Testis (tissue), 2 donors: ENCODE measurements at regions not wholly inside any gene's neighbourhood (a gene's known extent, or its start where the extent isn't known, plus 50 kb on each side); places are given as distances from the start of the nearest gene placed in this dataset.
A peak's percentile ranks its signal among the peaks of the same experiment; 100 is the strongest.

Experiments
- DNase-seq: peaks from one replicate; pipeline ENCODE4 v3.0.0-alpha.2; 2019
- H3K27ac ChIP-seq, 2 donors: fragments of 200-600 bp; sonication (generic); one replicate each; pipeline ENCODE4 v1.5.1; 2019
- H3K27me3 ChIP-seq: fragments of 200-600 bp; sonication (generic); one replicate; pipeline ENCODE4 v1.5.1; 2019
- H3K36me3 ChIP-seq: fragments of 200-600 bp; sonication (generic); one replicate; pipeline ENCODE4 v1.5.1; 2017; ENCODE audit warnings: low read depth; ENCODE audit errors: missing control alignments
- H3K4me1 ChIP-seq: fragments of 200-600 bp; sonication (generic); one replicate; pipeline ENCODE4 v1.5.1; 2019
- H3K4me3 ChIP-seq, 2 donors: fragments of 200-600 bp; sonication (generic); one replicate each; pipeline ENCODE4 v1.5.1; 2017 to 2019
- H3K9me3 ChIP-seq: fragments of 200-600 bp; sonication (generic); one replicate; pipeline ENCODE4 v1.5.1; 2017
- CTCF ChIP-seq, 3 experiments: fragments of 450-650 bp in 2 of 3; fragments of 200-600 bp in 1 of 3; sonication (generic) in 1 of 3; IDR thresholded peaks; one replicate each; pipeline ENCODE4 v1.5.1; 2016 to 2019; ENCODE audit warnings: antibody characterized with exemption in 3 of 3, mild to moderate bottlenecking in 2 of 3, moderate library complexity in 1 of 3
- POLR2A ChIP-seq: fragments of 450-650 bp; IDR thresholded peaks from one replicate; pipeline ENCODE4 v1.6.1; 2017; ENCODE audit warnings: antibody characterized with exemption, mild to moderate bottlenecking, moderate library complexity
- WGBS, 2 donors: methylation state at CpG; one replicate each; pipeline ENCODE4 v1.1.5; 2018; 5-methylcytosine and 5-hydroxymethylcytosine counted together
- intact Hi-C: fragments of 100-400 bp; cut with DNase I; formaldehyde crosslinking; loops from one replicate; pipeline ENCODE4 v1.15.1; 2023; ENCODE audit warnings: low total_unique reads

GRCh38 chr5:93343570-93343969 lies 237.4 kb downstream of the NR2F1-AS1 start:
- no peaks in the 10 kb centered on the region for H3K36me3 ChIP-seq
- no peak overlapping the region for H3K27ac ChIP-seq
- no peak overlapping the region for H3K4me3 ChIP-seq
- H3K9me3 ChIP-seq: no peaks in the 10 kb centered on the region
- 81 to 89% methylated on average over 3 of the region's 3 CpGs for WGBS, 2 donors
- TF ChIP-seq CTCF (IDR thresholded peaks at IDR 0.05) (no peak), POLR2A (no peak)
- H3K27me3 ChIP-seq: no peaks in the 10 kb centered on the region
- peaks cover 7% of the 10 kb centered on the region for H3K4me1 ChIP-seq
- no peak for DNase-seq
- intact Hi-C loops: no loop called here

- no peaks in the 10 kb centered on the region for H3K27me3 ChIP-seq
- no peaks in the 10 kb centered on the region for H3K36me3 ChIP-seq
- H3K4me3 ChIP-seq: no peak overlapping the region
- H3K4me1 ChIP-seq: peaks cover 7% of the 10 kb centered on the region
- no peak for TF ChIP-seq CTCF (IDR thresholded peaks at IDR 0.05)
- TF ChIP-seq POLR2A: no peak
- 38 to 43% methylated on average over 6 of the region's 6 CpGs for WGBS, 2 donors
- intact Hi-C loops: no loop called here
- peak overlapping the region in 1 of 2 donors; percentile 24 for H3K27ac ChIP-seq
- no peaks in the 10 kb centered on the region for H3K9me3 ChIP-seq
- DNase-seq: no peak
Measured at GRCh38 chr5:93342563-93343061, 238.4 kb downstream of the NR2F1-AS1 start.

GRCh38 chr5:93340881-93341280 lies 240.1 kb downstream of the NR2F1-AS1 start:
- Histone ChIP-seq H3K4me3 (no peak overlapping the region), H3K27ac (no peak overlapping the region), H3K27me3 (no peaks in the 10 kb centered on the region), H3K36me3 (no peaks in the 10 kb centered on the region), H3K4me1 (peaks cover 7% of the 10 kb centered on the region), H3K9me3 (no peaks in the 10 kb centered on the region)
- TF ChIP-seq POLR2A: no peak
- no peak for TF ChIP-seq CTCF (IDR thresholded peaks at IDR 0.05)
- 39 to 47% methylated on average over 5 of the region's 5 CpGs for WGBS, 2 donors
- intact Hi-C loops: no loop called here
- peak; percentile 24 for DNase-seq

- no peak for DNase-seq
- H3K4me1 ChIP-seq: peaks cover 7% of the 10 kb centered on the region
- TF ChIP-seq POLR2A: no peak
- no peak for TF ChIP-seq CTCF (IDR thresholded peaks at IDR 0.05)
- H3K27me3 ChIP-seq: no peaks in the 10 kb centered on the region
- H3K36me3 ChIP-seq: no peaks in the 10 kb centered on the region
- no peaks in the 10 kb centered on the region for H3K9me3 ChIP-seq
- intact Hi-C loops: no loop called here
- WGBS, 2 donors: 90 to 96% methylated on average over 2 of the region's 2 CpGs
- no peak overlapping the region for H3K4me3 ChIP-seq
- no peak overlapping the region for H3K27ac ChIP-seq
Measured at GRCh38 chr5:93337138-93337537, 243.9 kb downstream of the NR2F1-AS1 start.

GRCh38 chr5:93336330-93337110 lies 244.5 kb downstream of the NR2F1-AS1 start:
- H3K27me3 ChIP-seq: no peaks in the 10 kb centered on the region
- DNase-seq: no peak
- intact Hi-C loops: no loop called here
- no peak for TF ChIP-seq CTCF (IDR thresholded peaks at IDR 0.05)
- no peak for TF ChIP-seq POLR2A
- H3K4me1 ChIP-seq: peaks cover 7% of the 10 kb centered on the region
- no peak overlapping the region for H3K27ac ChIP-seq
- no peak overlapping the region for H3K4me3 ChIP-seq
- no peaks in the 10 kb centered on the region for H3K36me3 ChIP-seq
- no peaks in the 10 kb centered on the region for H3K9me3 ChIP-seq
- 83 to 95% methylated on average over 3 of the region's 3 CpGs for WGBS, 2 donors
